Globus pallidus (tissue), 1 donor: ENCODE measurements at regions not wholly inside any gene's neighbourhood (a gene's known extent, or its start where the extent isn't known, plus 50 kb on each side); places are given as distances from the start of the nearest gene placed in this dataset.

Experiments used
- DNase-seq: peaks from one replicate; pipeline ENCODE4 v3.0.0-alpha.2; 2015; ENCODE audit warnings: low spot score

DNA sequence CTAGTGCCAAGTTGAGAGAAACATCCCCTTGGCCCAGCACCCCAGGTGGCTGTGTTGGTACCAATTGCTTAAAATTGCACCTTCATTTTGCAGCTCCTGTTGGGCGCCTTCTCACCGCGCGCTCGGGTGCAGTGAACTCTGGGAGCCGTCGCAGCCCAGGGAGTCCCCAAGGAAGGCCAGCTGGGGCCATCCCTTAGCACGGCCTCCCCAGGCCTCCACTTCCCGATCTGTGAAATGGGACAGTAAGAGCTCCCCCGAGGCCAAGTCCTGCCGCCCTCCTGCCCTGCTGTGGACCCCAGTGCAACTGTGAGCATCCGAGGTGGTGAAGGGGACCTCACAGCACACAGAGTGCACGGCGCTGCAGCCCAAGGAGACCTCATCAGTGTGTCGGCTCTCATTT is 1234.1 kb downstream of the BRD1 start:
- no peak for DNase-seq

DNA sequence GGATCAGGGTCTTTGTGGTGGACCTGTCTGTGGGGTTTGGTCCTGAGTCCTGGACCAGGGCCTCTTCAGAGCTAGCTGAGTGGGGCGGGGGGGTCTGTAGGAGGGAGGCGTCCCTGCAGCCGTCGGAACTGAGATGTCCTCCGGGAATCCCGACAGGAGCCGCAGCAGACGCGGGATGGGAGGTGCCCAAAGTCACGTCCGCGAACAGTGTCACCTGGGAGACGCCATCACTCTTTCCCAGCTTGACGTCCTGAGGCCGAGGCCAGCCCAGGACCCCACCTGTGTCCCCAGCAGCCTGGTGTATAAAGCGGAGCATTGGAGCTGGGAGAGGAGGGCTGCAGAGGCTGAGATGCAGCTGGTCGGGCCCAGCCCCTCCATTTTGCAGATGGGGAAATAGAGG is 1234.7 kb downstream of the BRD1 start:
- no peak for DNase-seq

DNA sequence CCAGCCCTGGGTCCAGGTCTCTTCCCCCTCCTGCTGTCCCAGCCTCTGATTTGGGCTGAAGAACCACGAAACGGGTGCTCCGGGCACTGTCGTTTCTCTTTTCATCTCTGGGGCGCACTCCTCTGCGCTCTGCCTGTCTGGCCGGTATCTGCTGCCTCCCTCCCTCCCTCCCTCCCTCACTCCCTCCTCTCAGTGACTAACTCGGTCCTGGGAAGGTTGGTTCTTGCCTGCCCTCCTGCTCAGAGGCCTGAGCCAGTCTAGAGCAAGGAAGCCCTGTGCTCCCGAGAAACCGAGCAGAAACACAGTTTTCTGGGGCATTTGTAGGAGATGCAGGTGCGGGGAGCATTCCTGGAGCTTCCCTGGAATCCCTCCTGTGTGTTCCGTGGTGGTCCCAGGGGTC is 1235.2 kb downstream of the BRD1 start:
- DNase-seq = no peak

DNA sequence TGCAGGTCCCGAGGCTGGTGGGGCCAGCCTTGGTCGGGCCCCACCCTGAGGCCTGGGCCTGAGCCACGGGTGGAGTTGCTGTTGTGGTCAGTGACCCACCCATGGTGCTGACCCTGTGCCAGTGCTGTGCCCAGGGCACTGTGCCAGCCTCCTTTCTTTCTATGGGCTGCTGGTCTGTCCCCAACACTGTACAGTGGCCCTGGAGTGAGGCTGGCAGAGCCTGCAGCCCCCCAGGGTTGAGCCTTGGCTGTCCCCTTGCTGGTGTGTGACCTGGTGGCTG is 1235.7 kb downstream of the BRD1 start:
- DNase-seq = no peak

DNA sequence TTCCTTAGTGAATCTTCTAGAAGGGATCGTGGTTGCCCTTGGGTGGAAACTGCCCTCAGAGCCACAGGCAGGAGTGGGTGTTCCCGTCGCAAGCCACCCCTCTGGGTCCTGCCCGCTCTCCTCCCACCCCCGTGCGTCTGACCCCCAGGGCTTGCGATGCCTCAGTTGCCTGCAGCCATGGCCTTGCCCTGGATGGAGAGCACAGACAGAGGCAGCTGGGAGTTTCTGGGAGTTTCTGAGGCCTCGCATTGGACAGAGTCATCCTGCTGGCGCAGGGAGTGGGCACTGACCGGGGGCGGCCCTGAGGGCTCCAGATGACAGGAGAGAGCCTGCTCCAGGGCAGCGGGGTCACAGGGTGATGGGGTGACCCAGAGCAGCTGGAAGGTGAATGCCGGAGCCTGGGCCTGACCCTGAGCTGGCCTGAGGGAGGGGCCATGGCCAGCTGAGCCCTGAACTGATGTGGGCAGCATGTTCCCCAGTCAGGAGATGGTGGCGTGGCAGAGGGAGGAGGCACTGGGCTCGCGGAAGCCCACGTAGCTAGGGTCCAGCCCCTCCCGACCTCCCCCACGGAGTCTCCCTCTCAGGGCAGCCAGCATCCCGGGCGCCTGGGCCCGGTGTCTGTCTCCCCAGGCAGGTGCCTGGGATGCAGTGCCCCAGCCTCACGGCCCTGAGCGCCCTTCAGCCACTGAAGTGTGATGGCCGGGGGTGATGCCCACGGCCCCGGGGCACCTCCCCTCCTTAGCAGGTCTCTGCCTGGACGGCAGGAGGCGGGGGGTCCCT is 1236.2 kb downstream of the BRD1 start:
- DNase-seq = no peak

DNA sequence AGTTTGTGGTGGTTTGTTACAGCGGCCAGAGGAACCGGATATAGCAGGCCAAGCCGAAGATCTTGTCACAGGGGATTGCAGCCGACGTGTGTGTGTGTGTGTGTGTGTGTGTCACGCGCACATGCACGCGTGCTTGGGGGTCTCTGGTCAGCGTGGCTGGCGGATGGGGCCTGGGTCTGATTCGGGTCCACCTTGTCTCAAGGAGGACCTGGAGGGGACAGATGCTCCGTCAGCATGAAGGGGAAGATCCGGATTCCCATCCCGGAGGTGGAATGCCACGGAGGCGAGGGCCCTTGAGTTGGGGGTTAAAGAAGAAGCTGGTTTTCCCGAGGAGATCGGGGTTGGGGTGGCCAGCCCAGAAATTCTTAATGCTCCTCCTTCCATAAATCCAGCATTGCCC is 1237.8 kb downstream of the BRD1 start:
- DNase-seq = no peak

DNA sequence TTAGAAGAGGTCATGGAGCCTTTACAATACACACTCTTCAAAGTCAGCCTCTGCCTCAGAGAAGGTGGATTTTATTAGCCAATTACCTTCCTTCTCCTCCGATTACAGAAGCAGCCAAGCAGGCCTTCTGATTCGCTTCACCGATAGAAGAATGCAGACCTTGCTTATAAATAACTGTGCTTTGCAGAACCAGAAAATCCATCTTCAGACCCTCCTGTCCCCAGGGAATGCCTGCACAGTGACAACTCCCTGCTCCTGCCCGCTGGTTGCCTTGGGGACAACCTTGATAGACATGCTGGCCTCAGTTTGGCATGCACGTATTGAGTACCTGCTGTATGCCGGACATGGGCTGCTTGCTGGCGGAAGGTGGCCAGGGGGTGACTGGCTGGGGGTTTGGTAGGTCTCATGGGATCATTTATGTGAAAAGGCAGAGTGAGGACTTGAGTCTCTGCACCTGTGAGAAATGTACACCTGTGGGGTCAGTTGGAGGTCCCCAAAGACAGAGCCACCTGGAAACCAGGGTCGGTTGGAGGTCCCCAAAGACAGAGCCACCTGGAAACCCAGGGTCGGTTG is 1238.7 kb downstream of the BRD1 start:
- no peak for DNase-seq

DNA sequence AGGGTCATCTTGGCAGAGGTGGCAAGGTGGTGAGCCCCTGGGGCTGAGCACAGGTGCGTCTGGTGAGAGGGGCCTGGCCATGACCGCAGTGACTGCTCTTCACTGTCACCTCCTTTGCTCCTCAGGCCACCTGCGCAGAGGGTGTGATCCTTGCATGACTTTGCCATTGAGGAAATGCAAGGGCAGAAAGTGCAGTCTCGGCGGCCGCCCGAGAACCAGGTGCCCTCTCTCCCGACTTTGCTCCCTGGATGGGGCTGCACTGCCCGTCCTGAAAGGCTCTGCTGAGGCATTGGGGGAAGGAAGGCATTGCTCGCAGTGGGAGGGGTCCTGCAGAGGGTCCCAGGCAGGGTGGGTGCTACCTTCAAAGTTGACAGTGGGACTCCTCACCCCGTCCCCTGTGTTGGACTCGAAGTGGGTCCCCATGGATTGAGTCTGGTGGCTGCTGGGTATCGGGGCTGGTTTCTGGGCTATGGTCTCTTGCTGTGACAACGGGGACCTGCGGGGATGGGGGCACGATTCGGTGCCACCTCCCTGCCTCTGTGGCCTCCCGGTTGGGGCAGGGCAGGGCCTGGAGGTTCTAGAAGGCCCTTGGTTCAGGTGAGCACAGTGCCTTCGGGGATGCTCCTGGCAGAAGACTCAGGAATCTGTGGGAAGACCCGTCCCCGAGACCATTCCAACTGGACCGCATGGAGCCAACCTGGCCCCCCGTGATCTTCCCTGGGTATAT is 1239.4 kb downstream of the BRD1 start:
- no peak for DNase-seq

DNA sequence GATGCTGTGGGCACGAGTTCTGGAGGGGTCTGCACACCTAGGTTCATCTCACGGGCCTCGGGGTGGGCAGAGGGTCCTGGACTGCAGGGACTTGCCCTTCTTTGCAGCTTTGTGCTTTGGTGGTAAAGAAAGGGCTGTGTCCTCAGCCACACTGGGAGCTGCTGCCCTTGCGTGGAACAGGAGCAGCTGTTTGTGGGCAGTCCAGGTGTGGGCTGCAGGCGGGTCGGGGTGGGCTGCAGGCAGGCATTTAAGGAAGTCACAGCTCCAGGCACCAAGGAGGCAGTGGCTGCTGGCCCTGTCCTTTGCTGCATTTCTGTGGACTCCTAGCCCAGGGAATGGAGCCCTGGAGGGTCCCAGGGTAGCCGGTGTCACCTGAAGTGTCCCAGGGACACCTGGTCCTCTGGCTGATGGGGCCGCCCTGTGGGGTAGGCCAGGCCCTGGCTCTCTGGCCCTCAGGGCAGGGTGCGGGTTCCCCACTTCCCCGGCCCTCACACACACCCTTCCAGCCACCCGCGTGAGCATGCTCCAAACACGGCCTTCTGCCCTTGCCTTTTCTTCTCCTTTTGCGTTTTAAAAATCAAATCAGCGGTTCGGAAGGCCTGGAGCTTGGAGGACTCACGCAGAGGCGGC is 1240.3 kb downstream of the BRD1 start:
- DNase-seq = no peak

DNA sequence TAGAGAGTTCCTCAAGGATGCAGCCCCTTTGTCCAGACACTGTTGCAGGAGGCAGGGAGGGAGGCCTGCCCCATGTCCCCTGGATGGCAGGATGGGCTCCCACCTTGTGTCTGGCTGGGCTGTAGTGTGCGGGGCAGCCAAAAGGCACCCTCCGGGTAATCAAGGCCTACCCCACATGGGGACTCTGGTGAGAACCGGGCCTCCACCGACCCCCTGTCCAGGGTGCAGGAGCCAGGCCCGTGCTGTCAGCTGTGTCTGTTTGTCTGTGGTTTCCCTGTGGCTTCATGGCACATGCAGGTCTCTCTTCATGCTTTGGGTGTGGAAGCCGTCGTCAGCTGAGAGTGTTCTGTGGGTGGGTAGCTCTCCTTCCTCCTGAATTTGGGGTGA is 1240.9 kb downstream of the BRD1 start:
- no peak for DNase-seq

DNA sequence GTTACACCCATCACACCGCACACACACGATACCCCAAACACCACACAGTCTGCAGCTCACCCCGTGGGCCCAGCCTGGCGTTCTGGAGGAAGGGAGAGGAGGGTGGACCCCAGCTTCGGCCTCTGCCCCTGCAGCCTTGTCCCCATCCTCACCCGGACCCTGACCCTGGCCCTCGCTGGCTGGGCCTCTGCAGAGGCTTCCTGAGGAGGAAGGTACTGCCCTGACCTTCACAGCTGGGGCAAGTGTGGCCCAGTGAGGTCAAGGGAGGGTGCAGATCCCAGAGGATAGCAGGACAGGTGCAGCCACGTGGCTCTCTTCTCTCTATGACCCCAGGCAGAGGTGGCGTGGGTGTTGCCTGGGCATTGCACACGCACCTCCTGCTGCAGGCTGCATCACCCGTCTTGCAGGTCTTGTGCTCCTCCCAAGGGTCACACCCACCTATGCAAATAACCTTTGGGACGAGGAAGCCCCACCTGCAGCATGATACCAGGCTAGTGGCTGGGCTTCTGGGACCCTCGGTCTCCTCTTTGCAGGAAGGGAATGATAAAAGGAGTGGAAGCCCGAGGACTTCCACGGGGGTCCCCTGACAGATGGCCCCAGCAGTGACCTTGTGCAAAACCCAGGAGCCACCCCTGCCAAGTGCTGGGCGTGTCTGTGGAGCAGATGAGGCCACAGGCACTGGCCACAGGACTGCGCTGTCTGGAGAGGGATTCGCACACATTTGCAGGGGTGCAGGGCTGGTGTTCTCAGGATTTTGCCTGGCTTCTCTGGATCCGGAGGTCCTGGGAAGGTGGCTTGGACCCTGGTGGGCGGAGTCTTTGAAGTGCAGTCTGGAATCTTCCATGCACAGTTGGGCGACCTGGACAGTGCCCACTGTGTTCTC is 1241.5 kb downstream of the BRD1 start:
- no peak for DNase-seq

DNA sequence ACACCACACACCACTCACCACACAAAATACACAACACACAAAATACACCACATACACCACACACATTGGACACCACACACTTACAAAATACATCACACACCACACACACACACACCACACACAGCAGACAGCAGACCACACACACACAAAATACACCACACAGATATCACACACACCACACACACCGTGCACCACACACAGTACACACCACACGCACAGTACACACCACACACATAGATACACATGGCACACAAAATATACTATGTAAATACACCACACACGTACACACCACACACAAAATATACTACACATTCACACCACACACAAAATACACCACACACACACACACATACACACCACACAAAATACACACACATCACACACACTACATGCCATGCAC is 1243.5 kb downstream of the BRD1 start:
- no peak for DNase-seq

DNA sequence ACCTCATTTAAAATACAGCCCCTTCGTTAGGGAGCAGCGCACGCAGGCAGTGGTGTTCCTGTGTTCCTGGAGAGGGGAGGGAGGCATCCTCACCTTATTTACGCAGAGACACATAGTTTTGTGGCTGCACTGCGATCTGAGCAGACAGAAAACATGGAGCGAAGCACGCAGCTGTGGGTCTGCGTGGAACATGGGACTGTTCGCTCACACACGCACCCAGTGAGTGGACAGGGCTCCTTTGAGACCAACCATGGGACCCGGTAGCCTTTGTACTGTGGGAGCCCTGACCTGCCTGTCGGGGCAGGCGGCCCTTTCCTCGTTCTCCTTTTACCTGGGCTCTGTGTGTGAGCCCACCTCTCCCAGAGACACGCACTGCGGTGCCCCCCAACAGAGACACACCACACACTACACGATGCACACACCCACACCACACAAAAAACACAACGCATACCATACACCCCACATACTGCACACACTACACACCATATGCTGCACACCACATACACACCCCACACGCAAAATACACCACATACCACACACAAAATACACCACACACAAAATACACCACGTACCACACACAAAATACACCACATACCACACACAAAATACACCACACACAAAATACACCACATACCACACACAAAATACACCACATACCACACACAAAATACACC is 1245.7 kb downstream of the BRD1 start:
- DNase-seq = no peak

DNA sequence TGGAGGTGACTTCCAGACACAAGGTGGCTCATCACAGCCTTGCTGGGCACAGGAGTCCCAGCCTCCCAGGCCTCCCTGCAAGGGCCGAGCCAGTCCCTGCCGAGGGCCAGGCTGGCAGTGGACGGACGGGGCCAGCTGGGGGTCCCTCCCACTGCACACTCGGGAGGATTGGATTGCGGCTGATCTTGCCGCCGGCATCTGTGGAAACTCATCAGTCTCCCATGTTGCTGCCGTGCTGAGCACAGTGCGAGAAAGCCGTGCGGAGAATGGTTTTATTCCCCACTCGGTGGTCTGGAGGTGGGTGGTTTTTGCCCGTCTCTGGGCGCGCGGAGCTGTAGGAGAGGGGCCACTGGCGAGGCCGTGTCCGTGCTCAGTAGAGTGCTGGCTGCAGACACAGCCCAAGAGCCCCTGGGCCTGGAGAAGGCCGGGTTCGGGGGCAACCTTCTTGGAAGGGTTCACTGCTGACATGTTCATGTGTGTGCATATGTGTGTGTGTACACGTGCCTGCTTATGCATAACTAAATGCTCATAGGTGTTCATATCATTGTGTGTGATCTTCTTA is 1246.4 kb downstream of the BRD1 start:
- DNase-seq = no peak

DNA sequence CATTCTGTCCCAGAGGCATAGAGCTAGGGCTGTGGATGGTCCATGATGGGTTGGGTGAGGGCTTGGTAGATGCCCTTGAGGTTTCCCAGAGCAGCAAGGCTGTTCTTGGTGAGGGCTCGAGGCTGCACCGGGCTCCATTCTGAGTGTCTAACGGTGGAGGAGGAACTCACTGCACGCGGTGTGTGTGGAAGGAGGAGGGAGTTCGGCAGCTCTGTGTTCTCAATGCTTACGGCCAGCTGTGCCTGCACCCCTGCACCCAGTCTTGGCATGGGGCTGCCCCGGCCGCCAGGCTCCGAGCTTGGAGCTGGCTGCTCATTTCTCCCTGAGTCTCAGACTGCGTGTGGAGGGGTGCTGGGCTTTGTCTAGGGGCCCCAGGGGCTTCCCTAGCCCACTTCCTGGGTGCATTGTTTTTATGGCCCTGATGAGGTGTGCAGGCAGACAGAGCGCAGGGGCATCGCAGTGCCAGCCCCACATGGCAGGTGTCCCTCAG is 1247.1 kb downstream of the BRD1 start:
- no peak for DNase-seq

DNA sequence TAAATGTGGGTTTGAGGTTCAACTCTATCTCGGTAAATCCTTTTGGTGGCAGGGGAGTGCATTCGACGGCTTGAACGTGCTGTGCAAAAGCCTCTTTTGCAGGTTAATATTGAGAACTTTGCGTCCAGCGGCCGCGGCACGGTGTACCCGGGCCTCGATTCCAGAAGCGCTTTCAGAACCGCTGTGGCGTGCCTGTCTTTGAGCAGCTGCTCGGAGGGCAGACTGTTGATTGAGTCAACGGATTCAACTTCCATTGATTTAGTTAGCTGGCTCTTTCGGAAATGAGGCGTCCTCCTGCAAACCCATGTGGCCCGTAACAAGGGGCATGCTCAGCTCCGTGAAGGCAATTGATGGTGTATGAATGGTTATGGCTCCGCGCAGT is 1247.8 kb downstream of the BRD1 start:
- DNase-seq = no peak

DNA sequence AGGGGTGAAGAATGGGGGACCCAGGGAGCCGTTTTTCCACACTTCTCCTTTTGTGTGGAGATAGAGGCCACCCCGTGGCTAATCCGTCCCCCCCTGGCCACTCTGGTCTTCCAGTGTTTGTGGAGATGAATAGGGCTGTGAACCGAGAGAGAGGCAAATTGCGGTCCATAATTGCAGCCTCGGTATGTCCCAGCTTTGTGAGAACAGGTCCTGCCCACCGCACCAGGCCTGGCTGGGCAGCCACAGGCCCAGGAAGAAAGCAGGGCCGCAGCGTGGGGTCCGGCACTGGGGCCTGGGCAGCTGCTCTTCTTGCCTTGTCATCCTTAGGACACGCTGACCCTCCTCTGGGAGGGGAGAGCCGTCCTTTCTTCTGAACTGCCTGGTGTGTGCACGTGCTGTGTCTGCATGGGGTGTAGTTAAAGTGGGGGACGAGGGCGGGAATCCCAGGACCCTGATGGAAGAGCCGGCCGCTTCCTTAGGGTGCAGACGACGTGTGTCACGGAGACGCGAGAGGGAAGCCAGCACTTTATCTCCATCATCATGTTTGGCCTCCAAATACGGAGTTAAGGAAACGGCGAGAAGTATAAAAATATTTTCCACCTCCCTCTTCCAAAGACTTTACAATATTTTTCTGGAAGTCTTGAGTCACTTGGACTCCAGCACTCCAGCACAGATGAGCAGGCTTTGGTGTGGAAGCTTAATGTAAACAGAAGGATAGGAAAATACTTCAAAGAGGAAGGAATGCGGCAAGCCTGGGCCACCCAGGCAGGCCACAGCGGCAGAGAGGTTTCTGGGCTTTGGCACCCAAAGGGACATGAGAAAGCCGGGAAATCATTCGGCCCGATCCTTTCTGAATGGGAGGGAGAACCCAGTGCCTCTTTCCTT is 1248.4 kb downstream of the BRD1 start:
- no peak for DNase-seq

DNA sequence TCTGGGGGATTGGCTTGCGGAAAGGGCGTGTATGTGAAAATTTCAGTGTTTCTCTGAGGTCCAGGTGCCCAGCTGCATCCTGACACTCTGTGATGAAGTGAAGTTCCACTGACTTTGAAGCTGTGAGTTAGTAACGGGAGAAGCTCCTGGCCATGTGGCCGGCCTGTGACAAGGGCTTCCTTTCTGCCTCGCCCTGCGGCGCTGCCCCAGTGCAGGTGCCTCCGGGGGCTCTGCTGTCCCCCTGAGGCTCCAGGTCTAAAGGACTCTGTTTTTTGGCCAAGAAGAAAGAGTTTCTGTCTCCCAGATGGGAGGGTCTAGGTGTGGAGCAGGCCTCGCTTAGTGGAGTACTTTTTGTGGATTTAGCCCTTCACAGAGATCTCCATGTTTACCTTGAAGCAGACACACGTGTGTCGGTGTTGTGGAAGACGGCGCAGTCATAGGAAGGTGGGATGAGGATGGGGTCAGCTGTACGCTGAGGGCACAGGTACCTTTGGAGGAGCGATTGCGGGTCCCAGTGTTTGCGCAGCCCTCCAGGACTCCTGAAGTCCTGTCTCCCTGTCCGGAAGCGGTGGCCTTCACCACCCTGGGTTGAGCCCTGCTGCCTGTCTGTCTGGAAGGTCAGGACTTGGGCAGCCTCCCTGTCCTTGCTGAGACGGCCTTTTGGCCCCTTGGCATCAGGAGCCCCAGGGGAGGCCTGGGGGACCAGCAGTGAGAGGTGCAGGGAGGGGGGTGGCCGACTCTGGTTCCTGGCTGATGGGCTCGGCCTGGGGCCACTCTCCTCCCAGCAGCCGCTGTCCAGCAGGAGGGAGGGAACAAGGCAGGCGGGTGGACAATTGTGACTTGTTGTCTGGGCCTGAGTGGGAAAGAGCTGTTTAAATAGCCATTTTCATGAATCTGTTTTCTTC is 1249.3 kb downstream of the BRD1 start:
- peak; percentile 84 for DNase-seq

DNA sequence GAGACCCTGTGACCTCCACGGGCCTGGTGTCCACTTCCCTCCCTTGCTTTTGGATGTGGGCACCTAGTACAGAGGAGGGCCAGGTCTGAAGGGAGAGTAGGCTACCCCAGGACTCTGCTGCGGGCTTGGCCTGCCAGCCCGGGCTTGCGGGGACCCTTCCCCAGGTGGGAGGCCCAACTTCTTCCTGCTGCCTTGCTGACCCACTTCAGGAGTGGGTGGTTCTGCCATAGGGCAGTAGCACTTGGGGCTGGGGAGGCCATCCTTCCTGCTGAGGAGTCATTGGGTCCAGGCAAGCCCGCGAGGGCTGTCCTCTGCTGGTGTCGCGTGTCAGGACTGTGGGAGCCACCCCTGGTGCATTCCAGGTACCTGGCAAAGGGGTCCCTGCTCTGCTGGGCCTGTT is 1250.0 kb downstream of the BRD1 start:
- no peak for DNase-seq
